WTC11 (cell line): ENCODE measurements at regions not wholly inside any gene's neighbourhood (a gene's known extent, or its start where the extent isn't known, plus 50 kb on each side); places are given as distances from the start of the nearest gene placed in this dataset.

Experiments
- ATAC-seq: fragments of 200-7000 bp; cut with Tn5 transposase; 2 replicates; pipeline ENCODE4 v1.10.0; 2021; ENCODE audit warnings: mild to moderate bottlenecking, moderate library complexity
- CTCF ChIA-PET: fragments of 300-600 bp; sonication (Branson Sonifier 250); formaldehyde crosslinking; loops from one replicate; lab custom pipeline; 2021; ENCODE audit warnings: antibody characterized with exemption; lab: Charles Lee
- POLR2A ChIA-PET: fragments of 350-600 bp; sonication (Branson Sonifier 250); formaldehyde crosslinking; loops from one replicate; lab custom pipeline; 2021; ENCODE audit warnings: antibody characterized with exemption; lab: Charles Lee
- DNase-seq: peaks from one replicate; pipeline ENCODE4 v3.0.0; 2021; ENCODE audit warnings: low spot score
- H3K27ac Mint-ChIP-seq: 2 replicates; pipeline ENCODE4 v1.8.0; 2021; ENCODE audit warnings: mixed read lengths
- H3K27me3 Mint-ChIP-seq: 2 replicates; pipeline ENCODE4 v1.8.0; 2021; ENCODE audit warnings: low read depth, mild to moderate bottlenecking, moderate library complexity, mixed read lengths
- H3K36me3 Mint-ChIP-seq: 2 replicates; pipeline ENCODE4 v1.8.0; 2021; ENCODE audit warnings: mixed read lengths
- H3K4me1 Mint-ChIP-seq: 2 replicates; pipeline ENCODE4 v1.8.0; 2022; ENCODE audit warnings: mixed read lengths
- H3K4me3 Mint-ChIP-seq: 2 replicates; pipeline ENCODE4 v1.8.0; 2021; ENCODE audit warnings: mild to moderate bottlenecking, moderate library complexity, mixed read lengths
- H3K9me3 Mint-ChIP-seq: 2 replicates; pipeline ENCODE4 v1.8.0; 2021; ENCODE audit warnings: mixed read lengths
- ARID4B ChIP-seq: sonication (generic); formaldehyde crosslinking; IDR thresholded peaks from 2 replicates; pipeline ENCODE4 v1.8.0; 2023; ENCODE audit warnings: missing genetic modification reagents, mild to moderate bottlenecking, borderline replicate concordance
- ATF2 ChIP-seq: sonication (generic); formaldehyde crosslinking; IDR thresholded peaks from 2 replicates; pipeline ENCODE4 v1.8.1; 2022; ENCODE audit warnings: low read depth, missing genetic modification reagents, borderline replicate concordance
- E2F4 ChIP-seq: sonication (generic); formaldehyde crosslinking; IDR thresholded peaks from 2 replicates; pipeline ENCODE4 v1.8.1; 2022; ENCODE audit warnings: low read depth, mild to moderate bottlenecking, moderate library complexity, missing genetic modification reagents, borderline replicate concordance
- FOXP4 ChIP-seq: sonication (generic); formaldehyde crosslinking; IDR thresholded peaks from 2 replicates; pipeline ENCODE4 v1.8.0; 2022; ENCODE audit warnings: mild to moderate bottlenecking, missing genetic modification reagents
- GABPB1 ChIP-seq: sonication (generic); formaldehyde crosslinking; IDR thresholded peaks from 2 replicates; pipeline ENCODE4 v1.8.1; 2023; ENCODE audit warnings: mild to moderate bottlenecking, missing genetic modification reagents
- HMGA2 ChIP-seq: fragments of 250-450 bp; sonication (Bioruptor Pico); IDR thresholded peaks from 2 replicates; pipeline ENCODE4 v1.4.0; 2021; ENCODE audit warnings: mild to moderate bottlenecking, moderate library complexity
- IRF1 ChIP-seq: sonication (generic); formaldehyde crosslinking; IDR thresholded peaks from 2 replicates; pipeline ENCODE4 v1.8.0; 2023; ENCODE audit warnings: missing genetic modification reagents
- MLX ChIP-seq: sonication (generic); formaldehyde crosslinking; IDR thresholded peaks from 2 replicates; pipeline ENCODE4 v1.8.1; 2023; ENCODE audit warnings: mild to moderate bottlenecking, missing genetic modification reagents, moderate library complexity
- TEAD4 ChIP-seq: sonication (generic); formaldehyde crosslinking; IDR thresholded peaks from 2 replicates; pipeline ENCODE4 v1.8.0; 2022; ENCODE audit warnings: mild to moderate bottlenecking, missing genetic modification reagents
- ZNF232 ChIP-seq: sonication (generic); formaldehyde crosslinking; IDR thresholded peaks from 2 replicates; pipeline ENCODE4 v1.8.0; 2022; ENCODE audit warnings: mild to moderate bottlenecking, missing genetic modification reagents
- ZNF263 ChIP-seq: sonication (generic); formaldehyde crosslinking; IDR thresholded peaks from 2 replicates; pipeline ENCODE4 v1.8.1; 2022; ENCODE audit warnings: low read depth, mild to moderate bottlenecking, moderate library complexity, missing genetic modification reagents
- ZNF281 ChIP-seq: sonication (generic); formaldehyde crosslinking; IDR thresholded peaks from 2 replicates; pipeline ENCODE4 v1.8.0; 2023; ENCODE audit warnings: mild to moderate bottlenecking, missing genetic modification reagents

GRCh38 chr1:72530646-72531045 is 248.3 kb upstream of the NEGR1 start:
- Mint-ChIP-seq H3K36me3 (no peaks in the 10 kb centered on the region), H3K27ac (no peak overlapping the region), H3K27me3 (no peaks in the 10 kb centered on the region), H3K4me3 (no peak overlapping the region), H3K9me3 (no peaks in the 10 kb centered on the region), H3K4me1 (no peaks in the 10 kb centered on the region)
- CTCF ChIA-PET = no interaction called here
- ATAC-seq (no peak), DNase-seq (no peak)
- POLR2A ChIA-PET = no interaction called here
- TF ChIP-seq IRF1 (CRISPR knock-in tag) (no peak), ZNF232 (CRISPR knock-in tag) (no peak), ARID4B (CRISPR knock-in tag) (no peak), ZNF263 (no peak), GABPB1 (CRISPR knock-in tag) (no peak), E2F4 (CRISPR knock-in tag) (no peak)

GRCh38 chr1:72526926-72527325 is 244.6 kb upstream of the NEGR1 start:
- no peaks in the 10 kb centered on the region for H3K27me3 Mint-ChIP-seq
- no peak overlapping the region for H3K4me3 Mint-ChIP-seq
- no peak for ATAC-seq
- no peak for DNase-seq
- H3K4me1 Mint-ChIP-seq = no peaks in the 10 kb centered on the region
- CTCF ChIA-PET = no interaction called here
- no peak overlapping the region for H3K27ac Mint-ChIP-seq
- POLR2A ChIA-PET = no interaction called here
- no peaks in the 10 kb centered on the region for H3K36me3 Mint-ChIP-seq
- TF ChIP-seq ATF2 (CRISPR knock-in tag) (no peak), HMGA2 (no peak), ZNF281 (CRISPR knock-in tag) (no peak), MLX (CRISPR knock-in tag) (no peak), TEAD4 (CRISPR knock-in tag) (no peak), FOXP4 (CRISPR knock-in tag) (no peak)
- TF ChIP-seq, all 79 proteins: peak for 0
- no peaks in the 10 kb centered on the region for H3K9me3 Mint-ChIP-seq
